ES-I3 (cell line): ENCODE measurements at regions not wholly inside any gene's neighbourhood (a gene's known extent, or its start where the extent isn't known, plus 50 kb on each side); places are given as distances from the start of the nearest gene placed in this dataset.

ENCODE experiments used
- H3K36me3 ChIP-seq: 2 replicates; pipeline ENCODE4 v1.6.1; 2013; ENCODE audit warnings: mild to moderate bottlenecking, low read length, control low read depth, moderate library complexity; ENCODE audit not compliant: insufficient read depth
- H3K4me1 ChIP-seq: 2 replicates; pipeline ENCODE4 v1.6.1; 2013; ENCODE audit warnings: mild to moderate bottlenecking, control low read depth, low read length; ENCODE audit not compliant: insufficient read depth
- H3K9ac ChIP-seq: 2 replicates; pipeline ENCODE4 v1.6.1; 2013; ENCODE audit warnings: low read depth, mild to moderate bottlenecking, low read length, moderate library complexity
- H3K9me3 ChIP-seq: 2 replicates; pipeline ENCODE4 v1.6.1; 2013; ENCODE audit warnings: mild to moderate bottlenecking, low read length, moderate library complexity; ENCODE audit not compliant: control insufficient read depth, insufficient read depth

- Histone ChIP-seq H3K36me3 (no peaks in the 10 kb centered on the region), H3K4me1 (peaks cover 27% of the 10 kb centered on the region)
Measured at GRCh38 chr18:24586662-24587360, 126.4 kb downstream of the HRH4 start.

GRCh38 chr18:24588440-24588839 lies 128.0 kb downstream of the HRH4 start:
- peaks cover 27% of the 10 kb centered on the region for H3K4me1 ChIP-seq
- H3K9me3 ChIP-seq: no peaks in the 10 kb centered on the region
- H3K9ac ChIP-seq: no peak overlapping the region
- no peaks in the 10 kb centered on the region for H3K36me3 ChIP-seq

More at GRCh38 chr18:24586662-24587360, 126.4 kb downstream of the HRH4 start:
- no peak overlapping the region for H3K9ac ChIP-seq
- H3K9me3 ChIP-seq: no peaks in the 10 kb centered on the region

GRCh38 chr18:24590946-24591345 lies 130.5 kb downstream of the HRH4 start:
- no peak overlapping the region for H3K9ac ChIP-seq
- no peaks in the 10 kb centered on the region for H3K36me3 ChIP-seq
- peaks cover 11% of the 10 kb centered on the region; the same call in 1 of the 2 replicates for H3K4me1 ChIP-seq
- no peaks in the 10 kb centered on the region for H3K9me3 ChIP-seq

- Histone ChIP-seq H3K4me1 (no peaks in the 10 kb centered on the region), H3K36me3 (no peaks in the 10 kb centered on the region), H3K9ac (no peak overlapping the region), H3K9me3 (no peaks in the 10 kb centered on the region)
Measured at GRCh38 chr18:24593401-24593800, 133.0 kb downstream of the HRH4 start.

- no peak overlapping the region for H3K9ac ChIP-seq
- H3K4me1 ChIP-seq: no peaks in the 10 kb centered on the region
- H3K9me3 ChIP-seq: no peaks in the 10 kb centered on the region
- no peaks in the 10 kb centered on the region for H3K36me3 ChIP-seq
Measured at GRCh38 chr18:24593886-24594285, 133.4 kb downstream of the HRH4 start.

GRCh38 chr18:24595561-24596031 lies 135.2 kb downstream of the HRH4 start:
- no peaks in the 10 kb centered on the region for H3K36me3 ChIP-seq
- H3K9me3 ChIP-seq: no peaks in the 10 kb centered on the region
- no peaks in the 10 kb centered on the region for H3K4me1 ChIP-seq
- no peak overlapping the region for H3K9ac ChIP-seq

GRCh38 chr18:24600076-24600654 lies 139.7 kb downstream of the HRH4 start:
- peaks cover 9% of the 10 kb centered on the region; the same call in 1 of the 2 replicates for H3K4me1 ChIP-seq
- H3K9ac ChIP-seq: no peak overlapping the region
- H3K9me3 ChIP-seq: no peaks in the 10 kb centered on the region
- no peaks in the 10 kb centered on the region for H3K36me3 ChIP-seq

GRCh38 chr18:24601585-24601984 lies 141.1 kb downstream of the HRH4 start:
- Histone ChIP-seq H3K4me1 (peaks cover 9% of the 10 kb centered on the region; the same call in 1 of the 2 replicates), H3K9ac (no peak overlapping the region), H3K9me3 (no peaks in the 10 kb centered on the region), H3K36me3 (no peaks in the 10 kb centered on the region)

- H3K36me3 ChIP-seq: no peaks in the 10 kb centered on the region
- H3K9ac ChIP-seq: no peak overlapping the region
- H3K9me3 ChIP-seq: no peaks in the 10 kb centered on the region
- peaks cover 9% of the 10 kb centered on the region; the same call in 1 of the 2 replicates for H3K4me1 ChIP-seq
Measured at GRCh38 chr18:24602201-24602600, 141.8 kb downstream of the HRH4 start.

GRCh38 chr18:24603151-24603550 lies 142.7 kb downstream of the HRH4 start:
- peaks cover 9% of the 10 kb centered on the region; the same call in 1 of the 2 replicates for H3K4me1 ChIP-seq
- no peak overlapping the region for H3K9ac ChIP-seq
- H3K9me3 ChIP-seq: no peaks in the 10 kb centered on the region
- no peaks in the 10 kb centered on the region for H3K36me3 ChIP-seq

GRCh38 chr18:24605444-24605843 lies 145.0 kb downstream of the HRH4 start:
- no peak overlapping the region for H3K9ac ChIP-seq
- peaks cover 9% of the 10 kb centered on the region; the same call in 1 of the 2 replicates for H3K4me1 ChIP-seq
- H3K9me3 ChIP-seq: no peaks in the 10 kb centered on the region
- H3K36me3 ChIP-seq: no peaks in the 10 kb centered on the region

- Histone ChIP-seq H3K9me3 (no peaks in the 10 kb centered on the region; the same call in 1 of the 2 replicates), H3K9ac (no peak overlapping the region), H3K4me1 (no peaks in the 10 kb centered on the region; the same call in 1 of the 2 replicates), H3K36me3 (no peaks in the 10 kb centered on the region)
Measured at GRCh38 chr18:24609254-24609653, 148.8 kb downstream of the HRH4 start.

GRCh38 chr18:24611075-24611474 lies 150.6 kb downstream of the HRH4 start:
- Histone ChIP-seq H3K36me3 (no peaks in the 10 kb centered on the region), H3K4me1 (no peaks in the 10 kb centered on the region; the same call in 1 of the 2 replicates), H3K9ac (no peak overlapping the region), H3K9me3 (no peaks in the 10 kb centered on the region; the same call in 1 of the 2 replicates)

GRCh38 chr18:24613896-24614640 lies 153.6 kb downstream of the HRH4 start:
- Histone ChIP-seq H3K9me3 (no peaks in the 10 kb centered on the region; the same call in none of the 2 replicates), H3K9ac (no peak overlapping the region), H3K36me3 (no peaks in the 10 kb centered on the region), H3K4me1 (no peaks in the 10 kb centered on the region; the same call in 1 of the 2 replicates)
